ENCODE measurements at regions not wholly inside any gene's neighbourhood (a gene's known extent, or its start where the extent isn't known, plus 50 kb on each side); places are given as distances from the start of the nearest gene placed in this dataset.

- TF ChIP-seq EZH2 (IDR thresholded peaks at IDR 0.05; ENCODE audit: insufficient read depth, poor library complexity, severe bottlenecking) (no peak), EZH2phosphoT487 (IDR thresholded peaks at IDR 0.05; ENCODE audit: insufficient read depth, low read depth) (no peak)
These were observed 1140.9 kb downstream of the XPNPEP1 start for GRCh38 chr10:108782411-108782810.

Measured in GM23248 (cell line).